ENCODE measurements at regions not wholly inside any gene's neighbourhood (a gene's known extent, or its start where the extent isn't known, plus 50 kb on each side); places are given as distances from the start of the nearest gene placed in this dataset.
"Not testable (repeated sequence)": the region's sequence is repeated elsewhere in the genome, so short reads cannot be mapped to it uniquely, and the experiment has no call there.

GRCh38 chr6:55082021-55082420 lies 92.3 kb upstream of the HCRTR2 start:
- DNase-seq (ENCODE audit: low spot score) = no peak
- H3K27ac ChIP-seq = no peak overlapping the region
- ChIA-PET CTCF (interaction anchor here (1.1 kb wide), 1 partner anchor 79 kb away, joined by 6 read pairs; no protein-coding TSS in a partner anchor), POLR2A (ENCODE audit: low non-redundant PET) (no interaction called here)
- no peak for TF ChIP-seq CTCF (conservative IDR thresholded peaks at IDR 0.05; ENCODE audit: low read depth)

GRCh38 chr6:55088011-55088410 lies 86.3 kb upstream of the HCRTR2 start:
- CTCF ChIA-PET = interaction anchor here (0.6 kb wide), 1 partner anchor 1466 kb away, joined by 12 read pairs; no protein-coding TSS in a partner anchor
- H3K27ac ChIP-seq; POLR2A ChIA-PET (ENCODE audit: low non-redundant PET); DNase-seq (ENCODE audit: low spot score): not testable (repeated sequence)

- no peak overlapping the region for H3K27ac ChIP-seq
- TF ChIP-seq CTCF (conservative IDR thresholded peaks at IDR 0.05; ENCODE audit: low read depth) = no peak
- CTCF ChIA-PET = no interaction called here
- DNase-seq (ENCODE audit: low spot score) = no peak
- POLR2A ChIA-PET (ENCODE audit: low non-redundant PET) = no interaction called here
Observed at GRCh38 chr6:55088902-55089301, 85.4 kb upstream of the HCRTR2 start.

GRCh38 chr6:55089325-55089724 lies 85.0 kb upstream of the HCRTR2 start:
- no peak for TF ChIP-seq CTCF (conservative IDR thresholded peaks at IDR 0.05; ENCODE audit: low read depth)
- no peak for DNase-seq (ENCODE audit: low spot score)
- ChIA-PET POLR2A (ENCODE audit: low non-redundant PET) (no interaction called here), CTCF (no interaction called here)
- H3K27ac ChIP-seq = no peak overlapping the region

- DNase-seq (ENCODE audit: low spot score) = no peak
- H3K27ac ChIP-seq = no peak overlapping the region
- no peak for TF ChIP-seq CTCF (conservative IDR thresholded peaks at IDR 0.05; ENCODE audit: low read depth)
- CTCF ChIA-PET = no interaction called here
- POLR2A ChIA-PET (ENCODE audit: low non-redundant PET) = no interaction called here
Observed at GRCh38 chr6:55100686-55101085, 73.6 kb upstream of the HCRTR2 start.

- no peak for TF ChIP-seq CTCF (conservative IDR thresholded peaks at IDR 0.05; ENCODE audit: low read depth)
- DNase-seq (ENCODE audit: low spot score) = no peak
- H3K27ac ChIP-seq = no peak overlapping the region
- CTCF ChIA-PET = interaction anchor here (0.6 kb wide), 1 partner anchor 486 kb away, joined by 3 read pairs; no protein-coding TSS in a partner anchor
- POLR2A ChIA-PET (ENCODE audit: low non-redundant PET) = no interaction called here
Observed at GRCh38 chr6:55101157-55101556, 73.2 kb upstream of the HCRTR2 start.

- DNase-seq (ENCODE audit: low spot score) = no peak
- no peak for TF ChIP-seq CTCF (conservative IDR thresholded peaks at IDR 0.05; ENCODE audit: low read depth)
- ChIA-PET POLR2A (ENCODE audit: low non-redundant PET) (no interaction called here), CTCF (no interaction called here)
- no peak overlapping the region for H3K27ac ChIP-seq
Observed at GRCh38 chr6:55108134-55109130, 65.9 kb upstream of the HCRTR2 start.
